HG02571 (cell line): ENCODE measurements at regions not wholly inside any gene's neighbourhood (a gene's known extent, or its start where the extent isn't known, plus 50 kb on each side); places are given as distances from the start of the nearest gene placed in this dataset.

ENCODE experiments used
- ATAC-seq: cut with Tn5 transposase; IDR thresholded peaks from one replicate; pipeline ENCODE4 v1.9.1; 2021; ENCODE audit warnings: mild to moderate bottlenecking, moderate library complexity; ENCODE audit not compliant: unreplicated experiment

DNA sequence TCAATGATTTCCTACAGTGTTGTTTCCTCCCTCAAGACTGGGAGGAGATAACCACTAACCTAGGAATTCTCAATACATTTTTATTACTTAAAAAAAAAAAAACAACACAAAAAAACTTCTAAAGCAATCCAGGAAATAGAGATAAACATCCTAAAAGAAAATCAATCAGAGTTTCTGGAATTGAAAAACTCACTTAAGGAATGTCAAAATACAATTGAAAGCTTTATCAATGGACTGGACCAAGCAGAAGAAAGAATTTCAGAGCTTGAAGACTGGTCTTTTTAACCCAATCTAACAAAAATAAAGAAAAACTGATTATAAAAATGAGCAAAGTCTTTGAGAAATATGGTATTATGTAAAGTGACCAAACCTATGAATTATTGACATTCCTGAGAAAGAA, 394.1 kb downstream of the XPNPEP1 start:
- no peak for ATAC-seq

DNA sequence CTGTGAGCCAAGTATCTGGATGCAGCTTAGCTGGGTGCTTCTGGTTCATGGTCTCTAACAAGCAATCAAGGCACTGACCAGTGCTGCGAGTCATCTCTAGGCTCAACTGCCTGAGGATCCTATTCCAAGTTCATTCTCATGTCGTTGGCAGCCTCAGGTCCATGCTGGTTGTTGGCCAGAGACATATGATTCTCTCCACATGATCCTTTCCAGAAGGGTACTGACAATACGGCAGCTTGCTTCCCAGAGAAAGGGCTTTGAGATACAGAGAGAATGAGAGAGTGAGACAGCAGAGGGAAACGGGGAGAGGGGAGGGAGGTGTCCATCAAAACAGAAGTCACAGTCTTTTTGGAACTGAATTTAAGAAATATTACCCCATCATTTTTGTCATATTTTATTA, 405.6 kb downstream of the XPNPEP1 start:
- ATAC-seq: no peak

DNA sequence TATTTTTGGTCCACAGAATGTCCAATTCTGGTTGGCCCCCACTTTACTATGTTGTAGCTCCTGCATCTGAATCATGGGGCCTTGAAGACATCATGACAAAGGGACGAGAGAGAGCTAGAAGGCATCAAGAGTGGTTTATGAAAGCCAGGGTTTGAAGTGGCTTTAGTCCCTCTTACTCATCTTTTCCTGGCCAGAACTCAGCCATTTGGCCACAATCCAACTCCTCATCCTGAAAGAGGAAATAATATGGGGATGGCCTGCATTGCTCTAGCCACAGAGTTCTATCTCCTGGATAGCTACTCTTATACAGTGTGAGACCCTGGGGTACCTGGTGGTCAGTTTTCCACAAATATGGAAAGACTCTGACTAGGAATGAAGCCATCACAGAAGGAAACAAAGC, 418.9 kb downstream of the XPNPEP1 start:
- ATAC-seq: no peak

DNA sequence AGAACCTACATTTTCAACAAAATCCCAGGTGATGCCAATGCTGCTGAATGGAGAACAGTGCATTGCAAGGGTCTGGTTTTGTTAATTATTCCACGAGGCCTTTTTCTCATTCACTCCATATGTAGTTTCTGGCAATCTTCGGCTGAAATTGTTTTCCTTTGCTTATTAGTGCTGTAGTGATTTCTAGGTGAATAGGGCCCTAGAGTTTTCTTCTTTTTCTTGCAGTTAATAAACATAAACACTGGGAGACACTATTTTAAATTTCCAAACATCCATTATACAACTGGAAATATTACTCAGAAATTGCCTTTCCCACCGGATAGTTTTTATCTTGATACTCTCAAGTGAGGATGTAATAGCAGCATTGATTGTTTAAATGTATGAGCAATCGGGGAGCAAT, 435.6 kb downstream of the XPNPEP1 start:
- ATAC-seq: no peak

DNA sequence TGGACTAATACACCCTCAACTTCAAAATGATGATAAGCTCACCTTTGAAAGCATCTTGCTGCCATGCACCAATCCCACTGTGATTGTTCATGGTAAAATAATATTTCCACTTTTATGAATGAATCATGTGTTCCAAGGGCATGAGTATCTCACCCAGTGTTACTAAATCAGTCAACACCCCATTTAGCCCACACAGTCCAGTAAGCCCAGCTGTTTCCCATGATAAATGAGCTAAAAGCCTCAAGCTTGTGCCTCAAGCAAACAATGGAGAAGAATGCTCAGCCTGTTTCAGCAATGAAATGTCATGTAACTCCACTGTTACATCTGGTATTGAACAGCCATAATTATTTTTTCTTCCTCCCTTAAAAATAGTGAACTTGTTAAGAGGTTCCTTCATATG, 442.5 kb downstream of the XPNPEP1 start:
- no peak for ATAC-seq

DNA sequence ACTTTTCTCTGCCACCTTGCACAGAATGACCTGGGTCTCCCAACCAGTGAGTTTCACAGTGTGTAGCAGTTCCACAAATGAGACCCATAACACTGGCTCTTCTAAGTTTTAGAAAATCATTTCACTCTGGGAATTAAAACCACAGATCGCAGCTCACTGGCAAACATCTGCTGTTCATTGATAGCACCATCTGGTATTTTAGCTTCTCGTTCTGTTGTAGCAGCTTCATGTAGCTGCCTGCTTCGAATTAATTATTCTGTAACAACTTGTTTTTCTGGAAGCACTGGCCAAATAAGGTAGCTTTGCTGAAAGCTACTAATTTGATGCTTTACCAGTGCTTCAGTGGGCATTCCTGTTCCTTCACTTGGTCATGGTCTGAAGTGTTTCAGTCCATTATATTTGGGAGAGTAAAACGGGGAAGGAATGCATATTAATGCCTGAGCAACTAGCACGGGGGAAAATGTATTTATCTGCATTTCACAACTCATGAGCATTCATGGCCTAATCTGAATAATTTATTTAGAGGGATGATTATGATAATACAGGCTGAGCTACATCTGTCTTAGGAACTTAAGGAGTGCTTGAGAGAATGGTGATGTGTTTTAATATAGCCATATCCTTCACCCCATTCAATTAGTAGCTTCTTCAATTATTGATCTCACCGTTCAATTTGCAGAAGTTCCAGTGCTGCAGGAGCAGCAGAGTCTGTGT, 447.4 kb downstream of the XPNPEP1 start:
- no peak for ATAC-seq

DNA sequence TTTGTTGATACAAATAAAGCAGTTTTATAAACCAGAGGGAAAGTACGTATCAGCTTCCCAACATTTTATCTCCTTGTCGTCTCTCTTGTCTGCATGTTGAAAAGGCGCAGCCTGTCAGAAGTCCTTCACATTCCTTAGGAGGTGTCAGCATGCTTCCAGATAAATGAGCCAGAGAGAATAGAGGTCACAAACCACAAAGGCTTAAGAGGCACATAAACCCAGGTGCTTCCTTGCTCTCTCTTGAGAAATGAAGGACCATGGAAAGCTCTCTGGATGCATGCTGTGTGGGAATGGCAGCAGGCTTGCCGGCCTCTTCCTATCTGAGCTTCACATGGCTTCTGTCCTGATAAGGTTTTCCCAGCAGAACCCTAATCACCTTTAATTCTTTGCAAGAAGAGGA, 448.5 kb downstream of the XPNPEP1 start:
- ATAC-seq: no peak

DNA sequence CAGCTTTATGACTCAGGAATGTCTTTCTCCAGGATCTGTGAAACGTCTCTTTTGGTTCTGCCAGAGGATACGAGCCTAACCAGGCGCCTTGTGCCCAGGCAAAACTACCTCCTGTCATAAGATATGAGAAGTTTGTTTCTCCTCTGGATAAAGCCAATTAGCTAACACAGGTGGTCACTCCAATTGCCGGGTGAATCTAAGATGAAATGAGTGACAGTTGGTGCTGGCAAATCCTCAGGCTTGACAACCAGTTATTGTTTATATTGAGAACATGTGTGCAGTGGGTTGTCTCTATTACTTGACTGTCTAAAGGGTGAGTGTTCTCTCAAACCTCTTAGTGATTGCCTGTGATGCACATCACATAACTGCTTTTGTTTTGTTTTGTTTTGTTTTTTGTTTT, 449.1 kb downstream of the XPNPEP1 start:
- no peak for ATAC-seq

DNA sequence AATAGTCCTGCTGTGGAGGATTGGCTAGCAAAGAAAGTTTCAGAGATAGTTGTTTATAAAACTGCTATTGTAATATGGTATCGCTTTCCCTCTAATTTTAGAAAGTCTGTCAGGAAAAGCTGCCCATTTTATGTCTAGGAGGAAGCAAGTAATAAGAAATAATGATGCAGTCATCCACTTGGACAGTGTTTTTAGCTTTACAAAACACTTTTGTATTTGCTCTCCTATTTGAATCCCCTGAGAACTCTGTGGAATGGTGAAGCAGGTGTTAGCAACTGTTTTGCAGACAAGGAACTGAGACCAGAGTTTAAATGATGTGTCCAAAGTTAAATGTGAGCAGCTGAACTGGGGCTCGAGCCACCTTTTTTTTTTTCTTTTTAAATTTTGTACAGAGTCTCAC, 455.8 kb downstream of the XPNPEP1 start:
- ATAC-seq: no peak

DNA sequence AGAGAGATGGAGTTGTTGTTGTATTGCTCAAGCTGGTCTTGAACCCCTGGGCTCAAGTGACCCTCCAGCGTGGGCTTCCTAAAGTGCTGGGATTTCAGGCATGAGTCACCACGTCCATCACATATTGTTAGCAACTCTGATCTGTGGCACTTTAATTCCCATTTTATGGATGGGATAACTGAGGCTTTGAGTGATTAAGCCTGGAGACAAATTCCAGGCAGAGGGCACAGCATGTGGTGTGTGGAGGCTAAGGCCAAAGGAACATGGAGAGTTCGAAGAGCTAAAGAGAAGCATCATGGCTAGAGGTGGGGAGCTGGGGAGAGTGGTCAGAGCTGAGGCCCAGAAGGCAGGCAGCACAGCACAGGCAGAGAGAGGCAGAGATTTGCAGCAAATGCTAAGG, 458.4 kb downstream of the XPNPEP1 start:
- ATAC-seq: no peak

DNA sequence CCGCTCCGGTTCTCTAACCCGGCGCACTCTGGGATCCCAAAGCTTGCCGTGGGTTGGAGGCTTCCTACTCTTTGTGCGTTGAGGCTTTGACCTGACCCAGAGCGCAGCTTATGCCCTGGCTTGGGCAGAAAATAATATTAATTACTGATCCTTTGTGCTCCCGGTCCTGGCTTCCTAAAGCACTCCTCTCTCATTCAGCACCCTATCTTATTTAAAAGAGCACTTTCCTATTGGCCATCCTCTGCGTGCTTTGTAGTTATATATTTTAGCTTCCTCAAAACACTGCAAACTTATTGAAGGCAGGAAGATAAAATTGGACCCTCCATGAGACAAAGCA, 466.0 kb downstream of the XPNPEP1 start:
- no peak for ATAC-seq

DNA sequence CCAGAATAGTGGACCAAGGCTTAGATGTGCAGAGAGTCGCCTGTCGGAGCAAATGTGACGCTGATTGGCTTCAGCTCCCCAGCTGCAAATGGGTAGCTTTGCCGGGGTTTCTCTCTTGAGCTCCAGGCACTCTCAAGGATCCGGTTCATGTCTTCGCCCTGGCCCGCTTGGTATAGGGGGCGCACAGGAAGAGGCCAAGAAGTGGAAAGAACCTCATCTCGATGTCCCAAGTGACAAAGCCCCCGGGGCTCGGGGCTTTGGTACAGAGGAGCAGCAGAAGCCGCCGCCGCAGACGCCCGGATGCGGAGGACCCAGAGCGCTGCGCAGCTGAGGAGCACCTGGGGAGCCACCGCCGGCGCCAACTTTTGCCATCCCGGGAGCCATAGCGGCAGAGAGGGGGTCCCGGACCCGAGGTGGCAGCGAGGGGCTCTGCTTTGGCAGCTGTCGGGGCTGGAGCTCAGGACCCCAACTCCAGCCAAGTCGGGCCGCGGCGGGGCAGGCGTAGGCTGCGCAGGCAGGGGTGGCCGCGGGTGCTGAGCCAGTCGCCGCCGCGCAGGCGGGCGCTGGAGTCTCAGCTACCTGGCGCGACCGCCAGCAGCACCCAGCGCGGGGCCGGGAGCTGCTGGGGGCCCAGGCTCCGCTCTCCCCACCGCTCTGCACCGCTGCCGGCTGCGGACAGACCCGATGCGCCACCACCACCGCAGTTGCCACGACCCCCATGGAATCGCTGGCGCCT, 466.6 kb downstream of the XPNPEP1 start:
- ATAC-seq: no peak

DNA sequence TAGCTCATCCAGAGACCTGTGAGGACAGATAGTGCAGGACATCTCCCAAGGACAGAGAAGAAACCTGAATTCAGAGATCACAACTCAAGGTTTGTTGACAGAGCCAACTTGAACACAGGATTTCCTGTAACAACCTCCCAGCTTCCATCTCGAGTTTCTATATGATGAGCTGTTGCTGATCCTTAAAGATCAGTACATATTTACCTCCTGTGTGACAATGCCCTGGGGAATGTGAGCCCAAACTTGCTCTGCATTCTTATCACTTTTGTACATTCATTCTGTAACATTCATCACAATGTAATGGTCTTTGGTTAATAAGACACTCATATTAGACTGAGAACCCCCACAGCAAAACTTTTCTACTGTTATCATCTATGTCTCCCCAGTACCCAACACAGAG, 468.6 kb downstream of the XPNPEP1 start:
- no peak for ATAC-seq

DNA sequence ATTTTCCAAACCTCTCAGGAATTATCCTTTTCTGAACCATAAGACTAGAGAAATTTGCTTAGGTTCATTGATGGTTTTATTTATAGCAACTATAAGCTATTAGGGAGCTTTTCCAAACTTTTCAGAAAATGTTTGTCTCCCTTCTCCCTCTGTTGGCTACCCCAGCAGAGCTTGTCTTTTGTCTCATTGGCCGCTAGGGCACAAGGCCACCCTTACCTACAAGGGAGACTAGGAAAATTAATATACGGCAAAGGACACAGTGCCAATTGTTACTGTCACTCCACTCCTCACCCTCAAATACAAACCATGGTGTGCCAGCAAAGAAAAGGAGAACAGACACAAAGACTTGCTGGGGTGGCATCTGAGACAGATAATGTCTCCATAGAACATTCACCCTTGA, 471.4 kb downstream of the XPNPEP1 start:
- no peak for ATAC-seq

DNA sequence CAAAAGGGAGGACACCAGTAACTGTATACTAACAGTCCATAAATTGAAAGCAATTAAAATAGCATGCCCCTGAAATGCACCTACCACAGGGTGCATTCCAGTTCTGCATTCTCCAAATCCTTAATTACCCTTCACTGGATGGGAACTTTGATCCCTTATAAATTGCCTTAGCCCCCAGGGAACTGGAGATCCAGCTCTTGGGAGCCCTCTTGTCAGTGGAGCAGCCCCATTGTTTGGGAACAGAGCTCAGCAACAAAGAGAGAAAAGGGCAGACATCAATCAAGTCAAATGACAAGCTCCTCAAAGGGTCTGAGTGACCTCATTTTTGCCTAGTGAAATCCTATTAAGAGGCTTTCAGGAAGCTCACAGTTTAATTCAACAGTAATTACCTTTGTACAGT, 472.6 kb downstream of the XPNPEP1 start:
- no peak for ATAC-seq

DNA sequence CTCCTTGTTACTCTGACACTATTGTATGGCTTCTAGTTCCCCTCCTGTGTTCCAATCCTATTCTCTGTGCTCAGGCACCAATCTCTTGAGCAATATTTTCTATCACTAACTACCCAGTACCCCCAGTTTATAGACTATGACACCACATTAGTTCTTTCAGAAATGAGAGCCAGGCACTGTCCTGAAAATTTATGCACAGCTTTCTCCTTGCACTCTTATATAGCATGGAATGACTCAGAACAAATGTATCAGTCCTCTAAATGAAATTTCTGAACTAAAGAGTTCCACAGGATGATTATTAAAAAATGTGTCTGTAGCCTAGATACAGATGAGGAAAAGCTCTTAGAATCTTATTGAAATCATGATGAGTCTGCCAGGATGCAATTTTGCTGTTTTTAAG, 489.9 kb downstream of the XPNPEP1 start:
- no peak for ATAC-seq

DNA sequence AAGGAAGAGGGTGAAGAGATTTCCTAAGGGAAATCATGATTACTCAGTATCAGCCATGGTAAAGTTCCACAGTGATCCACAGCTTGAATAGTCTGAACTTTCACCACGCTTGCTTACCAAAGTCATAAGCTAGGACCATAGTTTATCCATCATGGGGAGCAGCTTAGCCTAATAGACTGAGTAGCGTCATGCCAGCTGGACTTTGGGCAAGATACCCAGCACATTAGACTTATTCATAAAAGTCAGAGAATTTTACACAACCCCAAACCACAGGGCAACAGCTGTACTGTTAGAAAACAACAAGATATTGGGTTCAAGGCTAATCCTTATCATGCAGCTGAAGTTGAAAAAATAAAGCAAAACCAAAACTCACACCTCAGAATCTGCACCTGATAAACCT, 491.0 kb downstream of the XPNPEP1 start:
- ATAC-seq: no peak

DNA sequence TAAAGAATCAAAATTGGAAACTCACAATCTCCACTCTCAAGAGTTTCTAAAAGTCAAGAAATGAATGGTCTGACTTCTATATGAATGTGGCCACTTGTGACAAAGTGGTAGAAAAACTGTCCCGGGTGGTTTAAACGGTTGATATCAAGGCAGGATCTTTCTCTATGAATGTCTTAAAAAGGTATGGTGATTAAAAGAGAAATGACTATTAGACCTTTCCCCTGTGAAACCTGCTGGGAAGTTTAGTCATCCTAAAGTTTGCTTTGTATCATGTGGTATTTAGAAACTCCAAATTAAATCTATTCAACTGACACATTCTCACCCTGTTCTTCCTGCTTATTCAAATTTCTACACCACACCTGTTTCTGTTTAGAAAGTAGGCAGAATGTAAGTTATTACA, 492.5 kb downstream of the XPNPEP1 start:
- no peak for ATAC-seq

DNA sequence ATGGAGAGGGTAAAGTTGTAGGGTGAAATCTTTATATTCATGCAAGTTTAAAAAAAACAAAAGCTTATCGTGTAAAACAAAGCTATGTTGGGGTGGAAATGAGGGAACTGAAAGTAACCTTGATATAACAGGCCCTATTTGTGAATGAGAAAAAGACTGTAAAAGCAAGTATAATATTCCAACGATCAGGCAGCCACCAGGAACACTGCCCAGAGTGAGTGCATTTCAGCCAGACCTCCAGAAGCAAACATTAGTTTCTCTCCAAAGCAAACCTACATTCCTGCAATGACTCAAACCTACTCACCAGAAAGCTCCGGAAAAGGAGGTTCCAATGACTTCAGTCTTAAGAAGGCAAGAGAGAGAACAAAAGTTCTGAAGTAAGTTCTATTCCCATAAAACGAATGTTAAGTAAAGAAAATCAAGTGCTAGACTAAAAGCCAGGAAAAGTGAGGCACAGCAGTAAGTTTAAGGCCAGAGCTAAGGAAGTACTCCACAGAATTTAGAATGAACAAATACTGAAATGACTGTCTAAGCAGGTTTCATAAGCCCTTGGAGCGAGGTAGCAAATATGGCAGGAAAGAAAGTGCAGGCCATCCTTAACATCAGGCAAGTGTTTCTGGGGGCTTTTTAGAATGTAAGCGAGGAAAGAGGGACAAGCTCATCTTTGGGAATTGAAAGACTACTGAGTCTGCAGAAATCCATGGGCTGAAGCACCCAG, 493.1 kb downstream of the XPNPEP1 start:
- no peak for ATAC-seq

DNA sequence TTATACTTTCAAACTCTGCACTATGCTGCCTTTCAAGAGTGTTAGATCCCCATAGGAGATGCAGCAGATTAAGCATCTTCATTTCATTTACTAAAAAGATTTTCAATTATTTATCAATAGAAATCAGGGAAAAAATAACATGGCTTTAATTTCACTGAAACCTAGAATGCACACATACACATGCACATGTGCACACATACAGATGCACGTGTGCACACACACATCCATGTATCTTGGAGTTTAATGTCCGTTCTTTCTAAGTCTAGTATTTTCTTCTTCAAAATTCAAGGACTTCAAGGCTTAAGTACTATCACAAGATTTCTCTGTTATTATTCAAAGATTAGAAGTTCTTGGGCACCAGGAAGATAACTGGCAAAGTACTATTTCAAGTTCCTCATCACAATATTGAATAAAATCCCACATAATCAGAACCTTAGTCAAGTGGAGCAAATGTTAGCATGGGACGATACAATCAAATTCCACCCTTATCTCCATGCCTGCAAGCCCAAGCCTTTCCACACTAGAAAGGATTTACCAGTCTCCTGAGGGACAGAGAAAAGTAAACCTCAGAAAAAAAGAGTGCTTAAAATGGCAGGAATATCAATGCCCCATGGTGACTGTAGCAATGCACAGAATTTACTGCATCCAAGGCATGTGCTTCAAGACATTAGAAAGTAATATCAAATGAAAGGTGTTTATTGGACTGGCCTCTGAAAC, 494.4 kb downstream of the XPNPEP1 start:
- no peak for ATAC-seq

DNA sequence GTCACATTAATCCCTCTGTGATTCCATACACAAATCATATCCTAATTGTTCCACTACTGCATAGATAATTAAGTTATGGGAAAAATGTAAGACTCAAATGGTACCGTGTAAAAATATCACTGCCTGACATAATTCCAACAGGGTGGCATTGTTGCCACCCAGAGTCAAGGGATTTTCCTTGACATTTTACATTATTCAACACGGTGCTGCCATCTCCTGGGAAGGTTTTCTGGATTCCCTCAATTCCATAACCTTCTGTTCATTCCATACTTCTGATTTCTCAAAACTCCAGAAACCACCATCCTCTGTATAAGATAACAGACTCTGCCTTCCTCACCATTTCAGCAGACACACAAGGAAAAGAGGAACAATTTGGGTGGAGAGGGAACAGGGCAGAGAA, 495.9 kb downstream of the XPNPEP1 start:
- no peak for ATAC-seq

DNA sequence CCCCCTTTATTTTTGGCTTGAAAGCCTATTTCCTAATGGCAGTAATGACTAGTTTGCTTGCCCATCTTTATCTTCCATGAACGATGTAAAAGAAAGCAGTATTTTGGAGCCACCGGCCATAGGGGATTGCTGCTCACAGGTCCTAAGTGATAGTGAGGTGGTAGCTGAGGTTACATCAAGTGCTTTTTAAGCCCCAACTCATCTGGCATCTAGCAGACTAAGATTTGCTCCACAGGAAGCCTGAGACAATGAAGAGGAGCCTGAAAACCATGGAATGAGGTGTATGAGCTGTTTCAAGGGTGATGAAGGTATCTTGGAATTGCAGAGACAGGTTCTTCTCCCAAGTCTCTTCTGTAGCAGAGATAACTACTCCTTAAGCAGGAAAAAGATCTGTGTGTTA, 496.3 kb downstream of the XPNPEP1 start:
- ATAC-seq: no peak
